ENCODE measurements at regions not wholly inside any gene's neighbourhood (a gene's known extent, or its start where the extent isn't known, plus 50 kb on each side); places are given as distances from the start of the nearest gene placed in this dataset.

- TF ChIP-seq CTCF (conservative IDR thresholded peaks at IDR 0.05; ENCODE audit: low read depth in 2 of 2) (no peak), JUNB (IDR thresholded peaks at IDR 0.05; ENCODE audit: unreplicated experiment) (no peak), EZH2 (IDR thresholded peaks at IDR 0.05; ENCODE audit: low read depth, unreplicated experiment) (no peak), REST (IDR thresholded peaks at IDR 0.05; ENCODE audit: unreplicated experiment) (no peak), POLR2AphosphoS5 (IDR thresholded peaks at IDR 0.05; ENCODE audit: low read depth) (no peak), ZNF331 (CRISPR knock-in tag; IDR thresholded peaks at IDR 0.05; ENCODE audit: low read depth) (no peak), EZH2phosphoT487 (IDR thresholded peaks at IDR 0.05; ENCODE audit: unreplicated experiment) (no peak), NANOG (IDR thresholded peaks at IDR 0.05; ENCODE audit: borderline replicate concordance) (no peak), CREB1 (CRISPR knock-in tag; IDR thresholded peaks at IDR 0.05; ENCODE audit: low read depth) (no peak), ZNF114 (CRISPR knock-in tag; IDR thresholded peaks at IDR 0.05) (no peak), ETS1 (IDR thresholded peaks at IDR 0.05) (no peak), ZNF462 (CRISPR knock-in tag; IDR thresholded peaks at IDR 0.05) (no peak), STAT1 (IDR thresholded peaks at IDR 0.05; ENCODE audit: unreplicated experiment) (no peak)
Measured at GRCh38 chr7:46880508-46881196, 701.3 kb downstream of the TNS3 start.
